ENCODE measurements at regions not wholly inside any gene's neighbourhood (a gene's known extent, or its start where the extent isn't known, plus 50 kb on each side); places are given as distances from the start of the nearest gene placed in this dataset.

DNA sequence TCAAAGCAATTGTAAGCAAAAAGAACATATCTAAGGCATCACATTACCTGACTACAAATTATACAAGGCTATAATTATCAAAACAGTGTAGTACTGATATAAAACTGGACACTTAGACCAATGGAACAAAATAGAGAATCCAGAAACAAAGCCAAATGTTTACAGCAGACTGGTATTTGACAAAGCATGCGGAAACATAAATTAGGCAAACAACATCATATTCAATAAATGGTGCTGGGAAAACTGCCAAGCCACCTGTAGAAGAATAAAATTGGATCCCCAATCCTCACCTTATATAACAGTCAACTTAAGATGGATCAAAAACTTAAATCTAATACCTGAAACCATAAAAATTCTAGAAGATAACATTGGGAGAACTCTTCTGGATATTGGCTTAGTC lies 240.8 kb upstream of the POM121L12 start:
- H3K36me3 Mint-ChIP-seq (ENCODE audit: low read depth): no peaks in the 10 kb centered on the region
- peaks cover 14% of the 10 kb centered on the region for H3K9me3 Mint-ChIP-seq
- H3K27ac Mint-ChIP-seq: no peak overlapping the region
- H3K4me1 Mint-ChIP-seq: no peaks in the 10 kb centered on the region
- ChIA-PET POLR2A (no interaction called here), CTCF (no interaction called here)
- H3K27me3 Mint-ChIP-seq: no peaks in the 10 kb centered on the region
- no peak for DNase-seq
- TF ChIP-seq, protein P1, sequence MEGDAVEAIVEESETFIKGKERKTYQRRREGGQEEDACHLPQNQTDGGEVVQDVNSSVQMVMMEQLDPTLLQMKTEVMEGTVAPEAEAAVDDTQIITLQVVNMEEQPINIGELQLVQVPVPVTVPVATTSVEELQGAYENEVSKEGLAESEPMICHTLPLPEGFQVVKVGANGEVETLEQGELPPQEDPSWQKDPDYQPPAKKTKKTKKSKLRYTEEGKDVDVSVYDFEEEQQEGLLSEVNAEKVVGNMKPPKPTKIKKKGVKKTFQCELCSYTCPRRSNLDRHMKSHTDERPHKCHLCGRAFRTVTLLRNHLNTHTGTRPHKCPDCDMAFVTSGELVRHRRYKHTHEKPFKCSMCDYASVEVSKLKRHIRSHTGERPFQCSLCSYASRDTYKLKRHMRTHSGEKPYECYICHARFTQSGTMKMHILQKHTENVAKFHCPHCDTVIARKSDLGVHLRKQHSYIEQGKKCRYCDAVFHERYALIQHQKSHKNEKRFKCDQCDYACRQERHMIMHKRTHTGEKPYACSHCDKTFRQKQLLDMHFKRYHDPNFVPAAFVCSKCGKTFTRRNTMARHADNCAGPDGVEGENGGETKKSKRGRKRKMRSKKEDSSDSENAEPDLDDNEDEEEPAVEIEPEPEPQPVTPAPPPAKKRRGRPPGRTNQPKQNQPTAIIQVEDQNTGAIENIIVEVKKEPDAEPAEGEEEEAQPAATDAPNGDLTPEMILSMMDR (IDR thresholded peaks at IDR 0.05): no peak
- intact Hi-C loops (cut with micrococcal nuclease): no loop called here
- H3K4me3 Mint-ChIP-seq: no peak overlapping the region
- no peak for ATAC-seq (ENCODE audit: low read depth)

DNA sequence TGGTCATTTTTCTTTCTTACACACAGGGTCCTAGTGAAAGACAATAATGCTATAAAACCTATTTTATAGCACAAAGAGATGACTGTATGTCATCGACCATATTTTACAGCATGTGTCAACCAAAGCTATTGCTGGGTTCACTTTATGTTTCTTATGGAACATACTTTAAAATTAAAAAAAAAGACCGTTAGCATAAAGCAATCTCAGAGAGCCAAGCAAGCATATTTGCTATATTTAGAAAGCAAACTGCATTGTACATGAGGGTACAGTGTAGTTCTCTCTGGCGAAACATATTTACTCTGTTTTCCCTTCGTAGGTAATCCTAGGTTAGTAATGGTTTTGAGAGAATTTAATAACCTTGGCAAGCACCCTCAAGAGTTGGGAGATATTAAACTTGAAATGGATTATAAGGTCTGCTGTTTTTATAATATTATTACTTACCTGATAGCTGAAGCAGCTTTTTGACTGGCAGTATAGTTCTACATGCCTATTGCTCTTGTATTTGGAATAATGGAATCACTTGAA lies 244.2 kb upstream of the POM121L12 start:
- Mint-ChIP-seq H3K36me3 (ENCODE audit: low read depth) (no peaks in the 10 kb centered on the region), H3K4me1 (no peaks in the 10 kb centered on the region), H3K9me3 (peaks cover 7% of the 10 kb centered on the region), H3K27ac (no peak overlapping the region), H3K4me3 (no peak overlapping the region), H3K27me3 (no peaks in the 10 kb centered on the region)
- ATAC-seq (ENCODE audit: low read depth): no peak
- intact Hi-C loops (cut with micrococcal nuclease): no loop called here
- TF ChIP-seq, protein P1 (IDR thresholded peaks at IDR 0.05): no peak
- ChIA-PET POLR2A (no interaction called here), CTCF (no interaction called here)
- DNase-seq: no peak

DNA sequence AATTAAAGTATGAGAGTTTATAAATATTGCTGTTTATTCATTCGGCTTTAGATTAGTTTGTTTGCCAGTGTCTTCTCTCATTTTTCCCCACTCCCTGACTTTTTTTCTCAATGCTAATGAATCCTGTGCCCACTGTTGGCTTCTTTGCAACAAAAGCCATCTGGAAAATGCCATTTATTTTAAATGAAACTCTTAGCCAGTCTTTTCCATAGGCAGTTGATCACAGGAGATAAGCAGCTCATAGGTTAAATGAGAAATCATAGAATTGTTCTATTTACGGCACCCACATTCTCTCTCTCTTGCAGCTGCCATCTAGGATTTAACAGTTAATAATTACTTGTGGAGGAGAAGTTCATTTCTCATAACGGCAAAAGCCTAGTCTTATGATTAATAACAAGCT lies 249.3 kb upstream of the POM121L12 start:
- Mint-ChIP-seq H3K9me3 (peaks cover 13% of the 10 kb centered on the region), H3K4me3 (no peak overlapping the region)

DNA sequence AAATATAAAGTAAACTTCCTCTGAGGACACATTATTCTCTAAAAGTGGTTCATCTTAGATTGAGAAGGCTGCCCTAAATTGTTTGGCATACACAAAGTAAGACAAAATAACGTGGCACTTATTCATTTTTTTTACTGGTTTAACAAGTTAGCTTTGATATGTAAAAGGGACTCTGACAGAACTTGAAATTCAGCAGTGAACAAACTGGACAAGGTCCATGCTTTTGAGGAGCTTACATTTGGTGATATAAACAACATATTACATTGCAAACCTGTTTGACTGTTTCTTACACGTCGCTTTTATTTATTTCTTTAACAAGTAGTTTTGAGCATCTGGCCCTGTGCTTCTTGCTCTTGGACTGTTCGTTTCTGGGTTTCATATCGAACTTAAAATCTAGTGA lies 253.1 kb upstream of the POM121L12 start:
- intact Hi-C loops (cut with micrococcal nuclease): no loop called here
- Mint-ChIP-seq H3K9me3 (peaks cover 19% of the 10 kb centered on the region), H3K4me1 (no peaks in the 10 kb centered on the region), H3K27me3 (no peaks in the 10 kb centered on the region), H3K27ac (no peak overlapping the region), H3K36me3 (ENCODE audit: low read depth) (no peaks in the 10 kb centered on the region), H3K4me3 (no peak overlapping the region)
- DNase-seq: no peak
- ChIA-PET POLR2A (no interaction called here), CTCF (no interaction called here)
- TF ChIP-seq, protein P1 (IDR thresholded peaks at IDR 0.05): no peak
- ATAC-seq (ENCODE audit: low read depth): no peak

More for the DNA sequence above, 249.3 kb upstream of the POM121L12 start:
- H3K27me3 Mint-ChIP-seq: no peaks in the 10 kb centered on the region
- H3K4me1 Mint-ChIP-seq: no peaks in the 10 kb centered on the region
- ChIA-PET CTCF (no interaction called here), POLR2A (no interaction called here)
- H3K27ac Mint-ChIP-seq: no peak overlapping the region
- TF ChIP-seq, protein P1 (IDR thresholded peaks at IDR 0.05): no peak
- no peaks in the 10 kb centered on the region for H3K36me3 Mint-ChIP-seq (ENCODE audit: low read depth)
- no peak for DNase-seq
- intact Hi-C loops (cut with micrococcal nuclease): no loop called here
- ATAC-seq (ENCODE audit: low read depth): no peak

- ChIA-PET POLR2A (no interaction called here), CTCF (no interaction called here)
- H3K36me3 Mint-ChIP-seq (ENCODE audit: low read depth): no peaks in the 10 kb centered on the region
- intact Hi-C loops (cut with micrococcal nuclease): no loop called here
- H3K27me3 Mint-ChIP-seq: no peaks in the 10 kb centered on the region
- no peak overlapping the region for H3K27ac Mint-ChIP-seq
- peaks cover 21% of the 10 kb centered on the region for H3K9me3 Mint-ChIP-seq
- DNase-seq (no peak), ATAC-seq (ENCODE audit: low read depth) (no peak)
- no peaks in the 10 kb centered on the region for H3K4me1 Mint-ChIP-seq
- H3K4me3 Mint-ChIP-seq: no peak overlapping the region
- TF ChIP-seq, protein P1 (IDR thresholded peaks at IDR 0.05): no peak
These were observed 254.2 kb upstream of the POM121L12 start for GRCh38 chr7:52781250-52781649.

Data from activated B cell treated with CpG ODN at 0.5 μM for 24 hours (primary cell).